Activated CD4-positive, alpha-beta T cell treated with anti-CD3 and anti-CD28 coated beads, Interleukin-2, Interleukin-6, amounts not matched to agents 100 ng/mL and 50 ng/mL, durations not matched to agents 16 hours and 8 hours (primary cell): ENCODE measurements at regions not wholly inside any gene's neighbourhood (a gene's known extent, or its start where the extent isn't known, plus 50 kb on each side); places are given as distances from the start of the nearest gene placed in this dataset.

Experiments used
- DNase-seq: peaks from one replicate; pipeline ENCODE4 v3.0.0-alpha.2; 2020

- DNase-seq: no peak
Observed at GRCh38 chr11:97201743-97202612, 812.2 kb downstream of the JRKL start.

GRCh38 chr11:97202613-97203292 lies 812.9 kb downstream of the JRKL start:
- no peak for DNase-seq

DNA sequence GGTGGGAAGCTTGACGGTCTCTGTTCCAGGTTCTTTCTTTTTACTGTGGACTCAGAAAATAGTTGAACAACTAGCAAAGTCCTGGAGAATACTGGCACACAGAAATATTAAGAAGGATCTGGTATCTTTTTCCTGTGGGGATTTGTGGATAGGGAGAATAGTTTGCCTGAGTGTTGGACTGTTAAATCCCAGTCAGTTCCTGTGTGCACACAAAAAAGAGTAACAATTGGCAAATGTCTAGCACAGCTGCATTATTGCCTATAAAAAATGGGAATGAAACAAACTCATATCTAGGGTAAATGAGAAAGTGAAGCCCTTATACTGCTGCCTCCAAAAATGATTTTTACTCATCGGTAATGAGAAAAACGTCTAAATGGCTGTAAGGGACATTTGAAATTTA lies 828.2 kb downstream of the JRKL start:
- no peak for DNase-seq

GRCh38 chr11:97223647-97224046 lies 833.8 kb downstream of the JRKL start:
- DNase-seq: no peak

DNA sequence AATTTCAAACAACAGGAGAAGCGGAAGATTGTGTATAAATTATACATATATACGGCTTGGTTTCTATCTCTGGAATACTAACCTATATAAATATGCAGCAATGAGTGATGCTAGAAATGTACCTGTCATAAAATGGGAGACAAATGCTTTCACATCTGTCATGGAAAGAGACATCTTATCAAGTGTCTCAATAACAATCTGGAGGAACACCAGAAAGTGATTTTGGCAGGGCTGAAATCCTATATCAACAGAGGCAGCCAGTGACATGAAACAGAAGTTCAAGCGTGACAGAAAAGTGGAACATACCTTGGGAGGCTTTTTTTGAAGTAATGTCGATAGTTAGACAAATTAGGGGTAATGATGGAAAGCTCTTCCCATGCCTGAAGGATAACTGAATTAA lies 834.6 kb downstream of the JRKL start:
- no peak for DNase-seq

- no peak for DNase-seq
Observed at GRCh38 chr11:97225794-97226193, 836.0 kb downstream of the JRKL start.

DNA sequence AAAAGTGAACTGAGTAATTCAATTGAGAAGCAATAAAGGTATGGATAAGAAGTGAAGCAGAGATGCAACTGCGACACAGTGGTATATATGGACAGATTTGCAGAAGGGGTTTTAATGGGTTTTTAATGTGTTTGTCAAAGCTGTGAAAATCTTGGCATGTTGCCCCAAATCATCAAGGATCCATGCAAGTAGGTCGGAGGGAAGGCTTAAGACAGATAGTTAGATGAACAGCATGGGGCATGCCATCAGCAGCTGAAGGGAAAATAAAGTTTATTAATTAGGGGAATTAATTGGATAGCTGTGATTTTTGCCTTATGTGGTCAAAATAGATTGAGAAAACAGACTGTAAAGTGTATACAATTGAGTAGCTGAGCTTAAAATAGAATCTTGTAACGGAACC lies 840.1 kb downstream of the JRKL start:
- DNase-seq: no peak

DNA sequence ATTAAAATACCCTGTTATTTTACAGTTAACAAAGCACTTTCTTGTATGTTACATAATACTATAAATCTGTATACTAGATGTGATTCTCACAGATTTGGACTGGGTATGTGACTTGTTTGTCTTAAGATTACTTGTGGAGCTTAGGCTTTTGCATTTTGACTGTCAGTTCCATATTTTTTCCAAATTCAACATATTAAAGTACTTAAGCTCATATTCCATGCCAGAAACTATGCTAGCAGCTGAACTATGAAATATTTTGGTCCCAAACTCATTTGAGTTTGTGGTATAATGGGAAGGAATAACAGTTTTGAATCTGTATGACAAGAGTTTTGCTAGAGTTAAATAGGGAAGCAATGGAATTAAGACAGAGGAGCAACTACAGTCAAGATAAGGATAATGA lies 841.4 kb downstream of the JRKL start:
- DNase-seq: no peak

GRCh38 chr11:97234016-97234415 lies 844.2 kb downstream of the JRKL start:
- no peak for DNase-seq

GRCh38 chr11:97237151-97237550 lies 847.3 kb downstream of the JRKL start:
- no peak for DNase-seq

DNA sequence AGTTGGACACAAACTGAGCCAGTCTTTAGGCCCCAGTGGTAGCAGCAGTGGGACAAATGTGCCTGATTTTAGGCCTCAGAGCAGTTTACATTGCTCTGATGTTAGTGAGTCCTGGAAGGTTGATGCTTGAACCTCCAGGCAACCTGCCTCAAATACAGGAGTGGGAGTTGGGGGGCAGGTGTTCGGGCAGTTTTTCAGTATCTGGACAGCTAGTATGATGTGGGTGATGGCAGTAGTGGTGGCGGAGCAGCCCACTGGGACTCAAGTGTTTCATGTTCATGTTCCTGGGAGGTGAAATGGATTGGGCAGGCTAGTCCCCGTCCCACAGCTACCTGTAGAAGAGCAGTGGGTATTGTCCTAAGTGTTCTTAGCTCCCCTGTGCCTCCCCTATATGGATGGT lies 857.8 kb downstream of the JRKL start:
- DNase-seq: no peak

- no peak for DNase-seq
Observed at GRCh38 chr11:97254790-97255189, 865.0 kb downstream of the JRKL start.

- no peak for DNase-seq
Observed at GRCh38 chr11:97259434-97259833, 869.6 kb downstream of the JRKL start.

DNA sequence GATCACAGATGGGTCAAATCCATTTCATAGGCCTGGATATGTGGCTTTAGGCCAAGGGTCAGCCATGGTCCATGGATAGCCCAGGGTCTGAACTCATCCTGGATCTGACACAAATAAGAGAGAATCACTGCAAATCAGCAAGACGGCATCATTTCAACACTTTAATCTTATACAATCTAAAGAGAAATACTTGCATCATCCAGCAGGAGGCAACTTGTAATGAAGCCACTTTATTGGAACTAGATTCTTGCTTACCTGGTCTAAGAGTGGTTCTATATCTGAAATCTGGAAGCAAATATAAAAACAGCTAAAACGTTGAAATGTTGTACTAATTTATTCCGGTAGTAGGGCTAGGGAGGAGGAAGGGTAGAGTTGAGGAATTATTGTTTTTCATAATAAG lies 870.1 kb downstream of the JRKL start:
- no peak for DNase-seq

DNA sequence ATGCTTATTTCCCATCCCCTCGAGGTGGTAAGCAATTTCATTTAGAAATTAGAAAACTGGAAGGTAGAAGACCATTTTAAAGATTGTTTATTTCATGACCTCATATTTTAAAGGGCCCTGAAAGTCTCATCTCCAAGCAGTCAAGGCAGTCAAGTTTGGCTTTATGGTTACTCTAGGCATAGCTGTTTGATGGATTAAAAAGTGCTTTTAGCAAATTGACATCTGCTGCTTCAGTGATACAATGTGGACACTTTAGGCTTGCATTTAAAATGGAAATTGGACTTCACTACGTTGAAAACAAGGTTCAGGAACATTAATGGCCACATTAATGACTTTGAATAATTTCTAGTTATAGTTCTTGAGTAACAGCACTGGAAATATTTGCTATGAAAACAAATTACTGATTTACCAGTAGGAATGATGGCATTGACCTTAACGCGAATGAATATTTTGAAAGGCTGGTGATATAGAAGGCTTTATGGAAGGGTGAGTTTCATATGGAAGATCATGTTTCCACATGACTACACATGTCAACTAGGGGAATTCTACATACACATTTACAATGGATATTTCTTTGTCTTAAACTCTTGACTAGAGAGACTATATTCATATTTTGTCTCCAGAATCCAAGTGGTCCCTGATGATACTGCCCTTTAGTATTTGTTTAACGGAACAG lies 873.5 kb downstream of the JRKL start:
- DNase-seq: no peak

DNA sequence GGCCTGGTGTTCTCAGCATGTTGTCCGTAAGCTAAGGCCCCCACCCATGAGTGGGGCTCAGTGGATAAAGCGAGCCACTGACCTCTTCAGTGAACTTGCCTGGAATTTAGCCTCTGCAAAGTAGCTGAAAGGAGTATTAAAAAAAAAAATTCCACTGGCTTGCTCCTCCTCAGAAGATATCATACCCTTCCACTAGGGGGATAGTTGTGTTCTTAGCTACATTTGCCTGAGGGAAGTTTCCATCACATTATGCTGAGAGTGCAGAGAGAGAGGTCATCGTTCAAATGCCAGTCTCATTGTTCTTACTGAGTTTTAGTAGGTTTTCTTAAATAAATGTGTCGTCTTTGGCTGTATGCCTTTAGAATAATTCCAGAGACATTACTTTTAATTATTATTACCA lies 879.7 kb downstream of the JRKL start:
- DNase-seq: no peak

GRCh38 chr11:97279341-97279740 lies 889.5 kb downstream of the JRKL start:
- DNase-seq: no peak

DNA sequence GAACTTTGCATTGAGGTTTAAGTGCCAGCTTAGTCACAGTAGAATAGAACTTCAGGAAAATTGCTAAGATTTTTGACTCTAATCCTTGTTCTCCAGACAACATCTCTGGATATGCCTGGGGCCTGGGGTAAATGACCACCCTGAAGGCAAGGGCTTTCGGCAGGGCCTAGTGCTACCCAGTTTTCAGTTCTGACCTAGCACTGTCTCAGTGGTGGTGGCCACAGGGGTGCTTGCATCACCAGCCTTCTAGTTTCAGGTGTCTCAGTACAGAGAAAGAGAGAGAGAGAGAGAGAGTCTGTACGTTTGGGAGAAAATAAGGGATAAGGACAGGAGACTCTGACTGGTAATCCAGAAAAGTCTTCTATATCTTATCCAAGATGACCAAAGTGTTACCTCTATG lies 890.5 kb downstream of the JRKL start:
- DNase-seq: no peak

DNA sequence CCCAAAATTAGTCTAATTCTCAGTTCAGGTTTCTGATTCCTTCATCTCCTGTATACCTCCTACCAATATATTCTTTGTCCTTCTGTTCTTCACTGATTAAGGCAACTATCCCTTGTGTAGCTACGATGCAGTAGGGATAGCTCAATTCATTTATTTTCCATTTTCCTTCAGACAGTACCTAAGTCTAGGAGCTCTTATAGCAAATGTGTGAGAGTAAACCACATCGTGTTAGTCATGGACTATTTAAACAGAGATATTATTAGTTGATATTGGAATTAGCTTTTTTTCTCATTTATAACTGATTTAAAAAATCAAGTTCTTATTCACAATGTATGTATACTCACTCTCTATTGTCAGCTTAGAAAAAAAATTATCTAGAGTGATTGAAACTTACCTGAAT lies 900.0 kb downstream of the JRKL start:
- DNase-seq: no peak

GRCh38 chr11:97290464-97291041 lies 900.7 kb downstream of the JRKL start:
- no peak for DNase-seq

DNA sequence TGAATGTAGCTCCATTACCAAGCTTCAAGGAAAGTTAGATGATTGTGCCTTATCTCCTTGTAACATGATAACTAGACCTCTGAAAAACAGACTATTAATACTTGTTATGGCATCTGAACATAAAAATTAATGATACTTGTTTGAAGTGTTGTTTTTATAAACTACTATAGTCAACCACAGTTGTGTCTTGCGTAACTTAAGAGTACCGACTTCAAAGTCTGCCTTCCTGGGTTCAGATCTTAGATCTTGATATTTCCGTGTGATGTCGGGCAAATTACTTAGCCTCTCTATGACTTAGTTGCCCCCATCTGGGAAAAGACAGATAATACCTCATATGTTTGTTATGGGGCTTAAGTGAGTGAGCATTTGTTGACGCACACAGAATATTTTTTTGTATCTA lies 906.5 kb downstream of the JRKL start:
- DNase-seq: no peak

- no peak for DNase-seq
Observed at GRCh38 chr11:97309291-97309690, 919.5 kb downstream of the JRKL start.

GRCh38 chr11:97325693-97326092 lies 935.9 kb downstream of the JRKL start:
- no peak for DNase-seq

DNA sequence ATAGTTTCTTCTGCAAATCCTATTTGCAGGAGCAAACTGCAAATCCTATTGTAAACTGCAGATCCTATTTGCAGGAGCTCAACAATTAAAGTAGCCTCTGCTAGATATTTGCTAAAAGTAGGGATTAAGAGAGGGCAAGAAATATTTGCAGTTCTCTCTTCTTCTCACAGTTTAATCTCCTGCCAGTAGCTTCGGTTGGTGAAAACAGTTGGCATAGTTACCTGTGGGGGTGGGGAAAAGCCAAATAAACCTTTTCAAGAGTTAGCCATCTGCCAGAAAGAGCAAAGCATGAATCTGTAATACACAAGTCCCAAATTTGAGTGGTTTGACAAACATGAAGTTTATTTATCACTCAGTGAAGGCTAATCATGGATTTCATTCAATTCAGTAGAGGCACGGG lies 942.5 kb downstream of the JRKL start:
- no peak for DNase-seq
